ENCODE measurements at regions not wholly inside any gene's neighbourhood (a gene's known extent, or its start where the extent isn't known, plus 50 kb on each side); places are given as distances from the start of the nearest gene placed in this dataset.

- Histone ChIP-seq H3K9me3 (no peaks in the 10 kb centered on the region), H3K27me3 (no peaks in the 10 kb centered on the region), H3K4me1 (no peaks in the 10 kb centered on the region), H3K4me3 (no peak overlapping the region), H3K27ac (no peak overlapping the region), H3K36me3 (peaks cover 12 to 21% (median 16%) of the 10 kb centered on the region in 3 donors)
- TF ChIP-seq CTCF (IDR thresholded peaks at IDR 0.05) = no peak
- DNase-seq = no peak
- intact Hi-C loops (cut with DNase I; ENCODE audit: low total_unique reads) = no loop called here
These were observed 185.6 kb upstream of the ADAMTS9 start for GRCh38 chr3:64873400-64873799.

- peaks cover 12 to 29% (median 16%) of the 10 kb centered on the region in 3 donors for H3K36me3 ChIP-seq
- no peak for DNase-seq
- no peak overlapping the region for H3K4me3 ChIP-seq
- no peak for TF ChIP-seq CTCF (IDR thresholded peaks at IDR 0.05)
- no peaks in the 10 kb centered on the region for H3K27me3 ChIP-seq
- no peaks in the 10 kb centered on the region for H3K9me3 ChIP-seq
- H3K27ac ChIP-seq = no peak overlapping the region
- peaks cover 0 to 3% (median 0%) of the 10 kb centered on the region in 4 donors for H3K4me1 ChIP-seq
- intact Hi-C loops (cut with DNase I; ENCODE audit: low total_unique reads) = no loop called here
These were observed 184.5 kb upstream of the ADAMTS9 start for GRCh38 chr3:64872345-64872744.

GRCh38 chr3:64871834-64872249, 184.0 kb upstream of the ADAMTS9 start:
- no peak for DNase-seq
- no peaks in the 10 kb centered on the region for H3K27me3 ChIP-seq
- no peak overlapping the region for H3K4me3 ChIP-seq
- H3K4me1 ChIP-seq = peaks cover 0 to 8% (median 0%) of the 10 kb centered on the region in 4 donors
- H3K27ac ChIP-seq = no peak overlapping the region
- H3K9me3 ChIP-seq = no peaks in the 10 kb centered on the region
- intact Hi-C loops (cut with DNase I; ENCODE audit: low total_unique reads) = no loop called here
- peaks cover 12 to 30% (median 16%) of the 10 kb centered on the region in 3 donors for H3K36me3 ChIP-seq
- no peak for TF ChIP-seq CTCF (IDR thresholded peaks at IDR 0.05)

- Histone ChIP-seq H3K4me3 (no peak overlapping the region), H3K9me3 (no peaks in the 10 kb centered on the region), H3K27ac (no peak overlapping the region), H3K4me1 (peaks cover 0 to 16% (median under 1%) of the 10 kb centered on the region in 4 donors), H3K27me3 (no peaks in the 10 kb centered on the region), H3K36me3 (peaks cover 12 to 30% (median 16%) of the 10 kb centered on the region in 3 donors)
- TF ChIP-seq CTCF (IDR thresholded peaks at IDR 0.05) = no peak
- DNase-seq = no peak
- intact Hi-C loops (cut with DNase I; ENCODE audit: low total_unique reads) = no loop called here
These were observed 183.3 kb upstream of the ADAMTS9 start for GRCh38 chr3:64870876-64871646.

GRCh38 chr3:64867224-64867623, 179.4 kb upstream of the ADAMTS9 start:
- Histone ChIP-seq H3K27ac (no peak overlapping the region), H3K4me1 (peaks cover 0 to 16% (median 3%) of the 10 kb centered on the region in 4 donors), H3K4me3 (no peak overlapping the region), H3K36me3 (peaks cover 0 to 12% (median 12%) of the 10 kb centered on the region in 3 donors), H3K9me3 (no peaks in the 10 kb centered on the region), H3K27me3 (no peaks in the 10 kb centered on the region)
- TF ChIP-seq CTCF (IDR thresholded peaks at IDR 0.05) = no peak
- no peak for DNase-seq
- intact Hi-C loops (cut with DNase I; ENCODE audit: low total_unique reads) = no loop called here

All from tibial artery (tissue), 4 donors.